MM.1S (cell line): ENCODE measurements at regions not wholly inside any gene's neighbourhood (a gene's known extent, or its start where the extent isn't known, plus 50 kb on each side); places are given as distances from the start of the nearest gene placed in this dataset.

ENCODE experiments used
- EZH2 ChIP-seq: fragments of 300-600 bp; sonication (generic); optimal IDR thresholded peaks from 2 replicates; pipeline ENCODE3; 2017; ENCODE audit warnings: low read depth, mild to moderate bottlenecking, antibody characterized with exemption, low read length, mixed read lengths
- EZH2phosphoT487 ChIP-seq: fragments of 300-600 bp; sonication (generic); IDR thresholded peaks from 2 replicates; pipeline ENCODE4 v1.6.1; 2018; ENCODE audit warnings: antibody characterized with exemption, low read length
- TF ChIP-seq, protein P1 (sequence below): fragments of 300-600 bp; sonication (generic); IDR thresholded peaks from 2 replicates; pipeline ENCODE4 v1.5.1; 2016; ENCODE audit warnings: antibody characterized with exemption, low read length, mixed read lengths

DNA sequence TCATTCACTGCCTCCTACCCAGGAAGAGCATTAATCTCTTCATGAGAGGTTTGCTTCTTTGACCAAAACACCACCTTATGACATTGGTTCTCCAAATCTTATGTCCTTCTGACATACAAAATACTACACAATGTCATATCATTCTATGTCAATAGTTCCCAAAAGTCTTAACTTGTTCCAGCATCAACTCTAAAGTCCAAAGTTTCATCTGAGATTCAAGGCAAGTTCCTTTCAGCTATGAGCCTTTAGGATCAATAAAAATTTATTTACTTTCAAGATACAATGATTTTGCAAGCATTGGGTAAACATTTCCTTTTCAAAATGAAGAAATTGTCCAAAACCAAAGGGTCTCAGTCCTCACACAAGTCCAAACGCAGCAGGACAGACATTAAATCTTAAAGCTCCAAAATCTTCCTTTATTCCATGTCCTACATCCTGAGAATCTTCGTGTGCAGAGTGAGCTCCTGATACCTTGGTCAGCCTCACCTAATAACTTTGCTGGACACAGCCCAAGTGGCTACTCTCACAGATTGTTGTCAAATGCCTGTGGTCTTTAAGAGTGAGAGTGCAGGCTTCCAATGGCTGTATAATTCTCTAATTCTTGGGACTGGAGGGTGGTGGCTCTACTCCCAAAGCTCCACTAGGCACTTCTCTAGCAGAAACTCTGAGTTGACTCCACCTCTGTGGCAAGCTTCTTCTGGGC, 1668.2 kb downstream of the HACE1 start:
- TF ChIP-seq, protein P1, sequence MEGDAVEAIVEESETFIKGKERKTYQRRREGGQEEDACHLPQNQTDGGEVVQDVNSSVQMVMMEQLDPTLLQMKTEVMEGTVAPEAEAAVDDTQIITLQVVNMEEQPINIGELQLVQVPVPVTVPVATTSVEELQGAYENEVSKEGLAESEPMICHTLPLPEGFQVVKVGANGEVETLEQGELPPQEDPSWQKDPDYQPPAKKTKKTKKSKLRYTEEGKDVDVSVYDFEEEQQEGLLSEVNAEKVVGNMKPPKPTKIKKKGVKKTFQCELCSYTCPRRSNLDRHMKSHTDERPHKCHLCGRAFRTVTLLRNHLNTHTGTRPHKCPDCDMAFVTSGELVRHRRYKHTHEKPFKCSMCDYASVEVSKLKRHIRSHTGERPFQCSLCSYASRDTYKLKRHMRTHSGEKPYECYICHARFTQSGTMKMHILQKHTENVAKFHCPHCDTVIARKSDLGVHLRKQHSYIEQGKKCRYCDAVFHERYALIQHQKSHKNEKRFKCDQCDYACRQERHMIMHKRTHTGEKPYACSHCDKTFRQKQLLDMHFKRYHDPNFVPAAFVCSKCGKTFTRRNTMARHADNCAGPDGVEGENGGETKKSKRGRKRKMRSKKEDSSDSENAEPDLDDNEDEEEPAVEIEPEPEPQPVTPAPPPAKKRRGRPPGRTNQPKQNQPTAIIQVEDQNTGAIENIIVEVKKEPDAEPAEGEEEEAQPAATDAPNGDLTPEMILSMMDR, result no peak
- TF ChIP-seq EZH2 (no peak), EZH2phosphoT487 (no peak)
